ENCODE measurements at regions not wholly inside any gene's neighbourhood (a gene's known extent, or its start where the extent isn't known, plus 50 kb on each side); places are given as distances from the start of the nearest gene placed in this dataset.

DNA sequence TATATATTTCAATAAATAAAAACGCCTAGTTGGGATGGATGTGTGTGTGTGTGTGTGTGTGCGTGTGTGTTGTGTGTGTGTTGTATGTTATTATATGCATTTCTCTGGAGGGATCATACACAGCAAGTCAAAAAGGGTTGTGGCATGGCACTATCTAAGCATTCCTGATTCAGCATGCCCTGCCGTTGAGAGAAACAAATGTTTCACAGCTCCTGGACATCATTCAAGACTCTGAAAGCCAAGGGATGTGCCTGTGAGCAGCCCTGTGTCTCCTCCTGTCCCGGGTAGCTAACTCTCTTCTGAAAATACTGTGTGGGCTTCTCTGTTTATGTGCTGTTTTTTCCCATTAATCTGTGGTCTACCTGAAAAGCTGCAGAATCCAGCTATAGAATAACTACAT, 197.9 kb upstream of the SETBP1 start:
- TF ChIP-seq, protein P1, sequence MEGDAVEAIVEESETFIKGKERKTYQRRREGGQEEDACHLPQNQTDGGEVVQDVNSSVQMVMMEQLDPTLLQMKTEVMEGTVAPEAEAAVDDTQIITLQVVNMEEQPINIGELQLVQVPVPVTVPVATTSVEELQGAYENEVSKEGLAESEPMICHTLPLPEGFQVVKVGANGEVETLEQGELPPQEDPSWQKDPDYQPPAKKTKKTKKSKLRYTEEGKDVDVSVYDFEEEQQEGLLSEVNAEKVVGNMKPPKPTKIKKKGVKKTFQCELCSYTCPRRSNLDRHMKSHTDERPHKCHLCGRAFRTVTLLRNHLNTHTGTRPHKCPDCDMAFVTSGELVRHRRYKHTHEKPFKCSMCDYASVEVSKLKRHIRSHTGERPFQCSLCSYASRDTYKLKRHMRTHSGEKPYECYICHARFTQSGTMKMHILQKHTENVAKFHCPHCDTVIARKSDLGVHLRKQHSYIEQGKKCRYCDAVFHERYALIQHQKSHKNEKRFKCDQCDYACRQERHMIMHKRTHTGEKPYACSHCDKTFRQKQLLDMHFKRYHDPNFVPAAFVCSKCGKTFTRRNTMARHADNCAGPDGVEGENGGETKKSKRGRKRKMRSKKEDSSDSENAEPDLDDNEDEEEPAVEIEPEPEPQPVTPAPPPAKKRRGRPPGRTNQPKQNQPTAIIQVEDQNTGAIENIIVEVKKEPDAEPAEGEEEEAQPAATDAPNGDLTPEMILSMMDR (IDR thresholded peaks at IDR 0.05 in 2 of 3, conservative IDR thresholded peaks at IDR 0.05 in 1 of 3; ENCODE audit: borderline replicate concordance in 1 of 3, insufficient read depth in 1 of 3, low read depth in 2 of 3, low read length in 2 of 3): no peak
- TF ChIP-seq, protein P2, sequence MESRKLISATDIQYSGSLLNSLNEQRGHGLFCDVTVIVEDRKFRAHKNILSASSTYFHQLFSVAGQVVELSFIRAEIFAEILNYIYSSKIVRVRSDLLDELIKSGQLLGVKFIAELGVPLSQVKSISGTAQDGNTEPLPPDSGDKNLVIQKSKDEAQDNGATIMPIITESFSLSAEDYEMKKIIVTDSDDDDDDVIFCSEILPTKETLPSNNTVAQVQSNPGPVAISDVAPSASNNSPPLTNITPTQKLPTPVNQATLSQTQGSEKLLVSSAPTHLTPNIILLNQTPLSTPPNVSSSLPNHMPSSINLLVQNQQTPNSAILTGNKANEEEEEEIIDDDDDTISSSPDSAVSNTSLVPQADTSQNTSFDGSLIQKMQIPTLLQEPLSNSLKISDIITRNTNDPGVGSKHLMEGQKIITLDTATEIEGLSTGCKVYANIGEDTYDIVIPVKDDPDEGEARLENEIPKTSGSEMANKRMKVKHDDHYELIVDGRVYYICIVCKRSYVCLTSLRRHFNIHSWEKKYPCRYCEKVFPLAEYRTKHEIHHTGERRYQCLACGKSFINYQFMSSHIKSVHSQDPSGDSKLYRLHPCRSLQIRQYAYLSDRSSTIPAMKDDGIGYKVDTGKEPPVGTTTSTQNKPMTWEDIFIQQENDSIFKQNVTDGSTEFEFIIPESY (IDR thresholded peaks at IDR 0.05; ENCODE audit: extremely low read depth, insufficient replicate concordance, low read length): no peak
- TF ChIP-seq CBX3 (IDR thresholded peaks at IDR 0.05; ENCODE audit: low read depth) (no peak), EZH2 (IDR thresholded peaks at IDR 0.05) (no peak), EGR1 (IDR thresholded peaks at IDR 0.05; ENCODE audit: low read depth) (no peak), TCF7L2 (IDR thresholded peaks at IDR 0.05; ENCODE audit: borderline replicate concordance, extremely low read depth, insufficient read depth, insufficient read length) (no peak), ZNF274 (IDR thresholded peaks at IDR 0.05; ENCODE audit: low read depth, low read length) (no peak), YY1 (IDR thresholded peaks at IDR 0.05; ENCODE audit: extremely low read depth, insufficient replicate concordance, low read depth, low read length) (no peak), JUND (IDR thresholded peaks at IDR 0.05) (no peak)

Data from HCT116 (cell line).